ENCODE measurements at regions not wholly inside any gene's neighbourhood (a gene's known extent, or its start where the extent isn't known, plus 50 kb on each side); places are given as distances from the start of the nearest gene placed in this dataset.

- Histone ChIP-seq H3K4me2 (replicated peaks; ENCODE audit: low read depth, low read length, poor library complexity, severe bottlenecking) (no peak overlapping the region), H3K27ac (ENCODE audit: low read length in 2 of 2) (no peak overlapping the region), H3K9ac (ENCODE audit: low read length) (no peak overlapping the region), H3K36me3 (replicated peaks in 1 of 2; ENCODE audit: control extremely low read depth in 1 of 2, control insufficient read depth in 1 of 2, extremely low read depth in 1 of 2, insufficient read depth in 2 of 2, low read length in 1 of 2) (no peaks in the 10 kb centered on the region), H4K20me1 (ENCODE audit: control insufficient read depth, insufficient read depth, low read length, poor library complexity, severe bottlenecking) (no peaks in the 10 kb centered on the region), H3K4me3 (ENCODE audit: control extremely low read depth in 1 of 5, extremely low read depth in 1 of 5, insufficient read depth in 1 of 5, low read depth in 2 of 5, low read length in 4 of 5) (no peak overlapping the region), H3K4me1 (ENCODE audit: control insufficient read depth in 2 of 2, insufficient read depth in 2 of 2, low read length in 2 of 2) (no peaks in the 10 kb centered on the region), H3K9me3 (ENCODE audit: control extremely low read depth in 1 of 3, control insufficient read depth in 2 of 3, insufficient read depth in 1 of 3, low read length in 2 of 3) (peaks cover 0 to 8% (median 0%) of the 10 kb centered on the region in 3 donors), H3K27me3 (replicated peaks in 1 of 4; ENCODE audit: control extremely low read depth in 1 of 4, control insufficient read depth in 3 of 4, insufficient read depth in 4 of 4, low read length in 3 of 4) (peaks cover 0 to 4% (median 0%) of the 10 kb centered on the region in 4 experiments), H3K79me2 (ENCODE audit: control insufficient read depth, insufficient read depth, low read length) (no peaks in the 10 kb centered on the region), H2AFZ (ENCODE audit: insufficient read depth, low read depth, low read length, poor library complexity, severe bottlenecking) (no peak overlapping the region)
- ChIA-PET CTCF (no interaction called here), POLR2A (no interaction called here)
- no peak for DNase-seq
- no peak overlapping the region for H3K27ac Mint-ChIP-seq
- TF ChIP-seq CTCF (IDR thresholded peaks at IDR 0.05), result no peak
- no peak for TF ChIP-seq EZH2 (IDR thresholded peaks at IDR 0.05; ENCODE audit: borderline replicate concordance, insufficient read depth, low read depth, low read length, poor library complexity, severe bottlenecking)
- H3K9me3 Mint-ChIP-seq (ENCODE audit: insufficient read depth), result peaks cover 7% of the 10 kb centered on the region
- no peak overlapping the region for H3K4me3 Mint-ChIP-seq
- no peak for ATAC-seq (ENCODE audit: low read depth)
- intact Hi-C loops (cut with micrococcal nuclease), result no loop called here
- WGBS (ENCODE audit: insufficient coverage), result no CpG with 5 or more reads among the region's 2 CpGs
- no peaks in the 10 kb centered on the region for H3K27me3 Mint-ChIP-seq
- no peaks in the 10 kb centered on the region for H3K4me1 Mint-ChIP-seq
These were observed 78.0 kb upstream of the OXGR1 start for GRCh38 chr13:97072297-97072696.

- no peaks in the 10 kb centered on the region for H3K4me1 ChIP-seq (ENCODE audit: control insufficient read depth in 2 of 2, insufficient read depth in 2 of 2, low read length in 2 of 2)
- H3K36me3 ChIP-seq (replicated peaks in 1 of 2; ENCODE audit: control extremely low read depth in 1 of 2, control insufficient read depth in 1 of 2, extremely low read depth in 1 of 2, insufficient read depth in 2 of 2, low read length in 1 of 2), result no peaks in the 10 kb centered on the region
- DNase-seq (no peak), ATAC-seq (ENCODE audit: low read depth) (no peak)
- intact Hi-C loops (cut with micrococcal nuclease), result no loop called here
- no peak overlapping the region for H3K4me3 ChIP-seq (ENCODE audit: control extremely low read depth in 1 of 5, extremely low read depth in 1 of 5, insufficient read depth in 1 of 5, low read depth in 2 of 5, low read length in 4 of 5)
- H2AFZ ChIP-seq (ENCODE audit: insufficient read depth, low read depth, low read length, poor library complexity, severe bottlenecking), result no peak overlapping the region
- Mint-ChIP-seq H3K9me3 (ENCODE audit: insufficient read depth) (peaks cover 7% of the 10 kb centered on the region), H3K27ac (no peak overlapping the region), H3K4me1 (no peaks in the 10 kb centered on the region), H3K4me3 (no peak overlapping the region), H3K27me3 (no peaks in the 10 kb centered on the region)
- H3K27me3 ChIP-seq (replicated peaks in 1 of 4; ENCODE audit: control extremely low read depth in 1 of 4, control insufficient read depth in 3 of 4, insufficient read depth in 4 of 4, low read length in 3 of 4), result peaks cover 0 to 4% (median 0%) of the 10 kb centered on the region in 4 experiments
- no peak for TF ChIP-seq EZH2 (IDR thresholded peaks at IDR 0.05; ENCODE audit: borderline replicate concordance, insufficient read depth, low read depth, low read length, poor library complexity, severe bottlenecking)
- TF ChIP-seq CTCF (IDR thresholded peaks at IDR 0.05), result no peak
- peaks cover 0 to 8% (median 0%) of the 10 kb centered on the region in 3 donors for H3K9me3 ChIP-seq (ENCODE audit: control extremely low read depth in 1 of 3, control insufficient read depth in 2 of 3, insufficient read depth in 1 of 3, low read length in 2 of 3)
- H3K4me2 ChIP-seq (replicated peaks; ENCODE audit: low read depth, low read length, poor library complexity, severe bottlenecking), result no peak overlapping the region
- WGBS (ENCODE audit: insufficient coverage), result no CpG with 5 or more reads among the region's 1 CpG
- H3K9ac ChIP-seq (ENCODE audit: low read length), result no peak overlapping the region
- H4K20me1 ChIP-seq (ENCODE audit: control insufficient read depth, insufficient read depth, low read length, poor library complexity, severe bottlenecking), result no peaks in the 10 kb centered on the region
- ChIA-PET POLR2A (no interaction called here), CTCF (no interaction called here)
- H3K27ac ChIP-seq (ENCODE audit: low read length in 2 of 2), result no peak overlapping the region
- no peaks in the 10 kb centered on the region for H3K79me2 ChIP-seq (ENCODE audit: control insufficient read depth, insufficient read depth, low read length)
These were observed 80.3 kb upstream of the OXGR1 start for GRCh38 chr13:97074618-97075017.

All from B cell (primary cell).